A673 (cell line): ENCODE measurements at regions not wholly inside any gene's neighbourhood (a gene's known extent, or its start where the extent isn't known, plus 50 kb on each side); places are given as distances from the start of the nearest gene placed in this dataset.

Source experiments
- BruUV-seq: library from RNA; stranded (reverse); fragments of 400-500 nt; replicated peaks from 2 replicates; lab custom pipeline; 2021; lab: Mats Ljungman, UMichigan
- CTCF ChIA-PET: fragments of 300-600 bp; sonication (Branson Sonifier 250); formaldehyde crosslinking; loops from one replicate; lab custom pipeline; 2022; ENCODE audit warnings: antibody characterized with exemption; lab: Charles Lee
- POLR2A ChIA-PET: fragments of 300-600 bp; sonication (Branson Sonifier 250); formaldehyde crosslinking; loops from one replicate; lab custom pipeline; 2022; ENCODE audit warnings: antibody characterized with exemption; ENCODE audit not compliant: low non-redundant PET; lab: Charles Lee
- DNase-seq: peaks from one replicate; pipeline ENCODE4 v3.0.0-alpha.2; 2015; ENCODE audit warnings: low spot score
- H3K27ac ChIP-seq: fragments of 200-600 bp; sonication (generic); 2 replicates; pipeline ENCODE4 v1.5.1; 2016; ENCODE audit warnings: mixed run types, low read depth, mild to moderate bottlenecking, mixed read lengths, antibody characterized with exemption, low read length; ENCODE audit not compliant: poor library complexity, severe bottlenecking
- H3K27me3 ChIP-seq: fragments of 200-600 bp; sonication (generic); replicated peaks from 2 replicates; pipeline ENCODE4 v1.6.1; 2017; ENCODE audit warnings: mixed run types, low read depth, mild to moderate bottlenecking, mixed read lengths, antibody characterized with exemption, low read length; ENCODE audit not compliant: insufficient read depth, poor library complexity
- H3K36me3 ChIP-seq: fragments of 200-600 bp; sonication (generic); 2 replicates; pipeline ENCODE4 v1.6.1; 2016; ENCODE audit warnings: mixed run types, mild to moderate bottlenecking, mixed read lengths, antibody characterized with exemption, low read length; ENCODE audit not compliant: insufficient read depth, poor library complexity, severe bottlenecking
- H3K4me1 ChIP-seq: fragments of 200-600 bp; sonication (generic); 2 replicates; pipeline ENCODE4 v1.6.1; 2017; ENCODE audit warnings: mixed run types, mild to moderate bottlenecking, mixed read lengths, antibody characterized with exemption, low read length; ENCODE audit not compliant: insufficient read depth, poor library complexity, severe bottlenecking
- H3K4me3 ChIP-seq: fragments of 200-600 bp; sonication (generic); 2 replicates; pipeline ENCODE4 v1.5.1; 2016; ENCODE audit warnings: low read depth, mixed run types, mild to moderate bottlenecking, mixed read lengths, low read length; ENCODE audit not compliant: poor library complexity, severe bottlenecking
- H3K9me3 ChIP-seq: fragments of 200-600 bp; sonication (generic); 2 replicates; pipeline ENCODE4 v1.6.1; 2016; ENCODE audit warnings: mixed run types, low read depth, mild to moderate bottlenecking, mixed read lengths, antibody characterized with exemption, low read length; ENCODE audit not compliant: poor library complexity, severe bottlenecking
- EZH2 ChIP-seq: fragments of 200-600 bp; sonication (generic); IDR thresholded peaks from 2 replicates; pipeline ENCODE4 v1.6.1; 2017; ENCODE audit warnings: borderline replicate concordance, low read depth, mild to moderate bottlenecking, mixed read lengths, antibody characterized with exemption, low read length; ENCODE audit not compliant: poor library complexity, severe bottlenecking
- intact Hi-C: fragments of 100-400 bp; cut with micrococcal nuclease; formaldehyde crosslinking; loops from one replicate; pipeline ENCODE4 v1.10.0; 2022; ENCODE audit not compliant: unreplicated experiment
- TF ChIP-seq, protein P1 (sequence below): fragments of 300-800, 200-600 bp; sonication (generic); conservative IDR thresholded peaks from 2 replicates; pipeline ENCODE4 v1.5.1; 2017; ENCODE audit warnings: low read depth, mild to moderate bottlenecking, antibody characterized with exemption, low read length, moderate library complexity, mixed read lengths

DNA sequence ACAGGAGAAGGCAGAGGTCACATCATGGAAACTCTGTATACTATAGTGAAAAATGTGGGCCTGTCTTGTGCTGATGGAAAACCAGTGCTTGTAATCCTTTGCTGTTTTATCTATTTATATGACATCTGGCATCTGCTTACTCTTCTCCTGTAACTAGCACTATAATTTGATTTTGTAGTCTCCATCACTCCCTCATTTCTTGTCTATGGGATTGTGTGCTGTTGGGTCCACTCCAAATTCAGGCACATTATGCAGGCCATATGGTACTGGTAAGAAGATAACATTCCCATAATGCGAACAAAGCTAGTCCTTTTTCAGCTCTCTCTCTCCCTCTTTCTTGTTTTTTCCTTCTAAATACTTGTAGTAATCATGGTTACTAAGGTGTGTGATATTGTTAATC lies 581.2 kb upstream of the IGFBP7 start:
- Histone ChIP-seq H3K9me3 (no peaks in the 10 kb centered on the region), H3K4me3 (no peak overlapping the region), H3K36me3 (no peaks in the 10 kb centered on the region), H3K27ac (no peak overlapping the region), H3K27me3 (no peaks in the 10 kb centered on the region), H3K4me1 (no peaks in the 10 kb centered on the region)
- ChIA-PET CTCF (no interaction called here), POLR2A (no interaction called here)
- TF ChIP-seq, protein P1, sequence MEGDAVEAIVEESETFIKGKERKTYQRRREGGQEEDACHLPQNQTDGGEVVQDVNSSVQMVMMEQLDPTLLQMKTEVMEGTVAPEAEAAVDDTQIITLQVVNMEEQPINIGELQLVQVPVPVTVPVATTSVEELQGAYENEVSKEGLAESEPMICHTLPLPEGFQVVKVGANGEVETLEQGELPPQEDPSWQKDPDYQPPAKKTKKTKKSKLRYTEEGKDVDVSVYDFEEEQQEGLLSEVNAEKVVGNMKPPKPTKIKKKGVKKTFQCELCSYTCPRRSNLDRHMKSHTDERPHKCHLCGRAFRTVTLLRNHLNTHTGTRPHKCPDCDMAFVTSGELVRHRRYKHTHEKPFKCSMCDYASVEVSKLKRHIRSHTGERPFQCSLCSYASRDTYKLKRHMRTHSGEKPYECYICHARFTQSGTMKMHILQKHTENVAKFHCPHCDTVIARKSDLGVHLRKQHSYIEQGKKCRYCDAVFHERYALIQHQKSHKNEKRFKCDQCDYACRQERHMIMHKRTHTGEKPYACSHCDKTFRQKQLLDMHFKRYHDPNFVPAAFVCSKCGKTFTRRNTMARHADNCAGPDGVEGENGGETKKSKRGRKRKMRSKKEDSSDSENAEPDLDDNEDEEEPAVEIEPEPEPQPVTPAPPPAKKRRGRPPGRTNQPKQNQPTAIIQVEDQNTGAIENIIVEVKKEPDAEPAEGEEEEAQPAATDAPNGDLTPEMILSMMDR: no peak
- TF ChIP-seq EZH2: no peak
- intact Hi-C loops: no loop called here
- DNase-seq: no peak
- no TSS peak for BruUV-seq

DNA sequence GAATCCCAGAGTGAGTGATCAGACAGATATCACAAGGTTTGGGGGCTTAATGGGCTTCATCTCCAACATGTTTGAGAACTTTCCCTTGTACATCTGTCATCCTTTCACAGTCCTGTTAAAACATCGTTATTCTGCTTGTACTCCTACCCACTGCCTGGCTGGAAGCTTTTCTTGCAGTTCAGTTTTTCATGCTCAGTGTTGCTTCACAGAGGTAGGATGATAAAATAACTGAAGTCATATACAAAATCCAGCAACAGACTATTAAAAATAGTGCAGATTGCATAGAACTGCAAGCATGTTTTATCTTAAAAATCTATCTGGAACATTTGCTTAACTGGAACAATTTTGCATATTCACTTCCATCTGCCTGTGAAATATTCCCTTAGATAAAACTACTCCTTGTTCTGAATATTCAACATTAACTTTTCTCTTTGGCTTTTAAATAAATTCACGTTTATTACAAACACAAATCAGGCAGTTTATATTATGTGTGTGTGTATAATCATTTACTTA lies 579.6 kb upstream of the IGFBP7 start:
- ChIA-PET POLR2A (no interaction called here), CTCF (no interaction called here)
- DNase-seq: no peak
- Histone ChIP-seq H3K36me3 (no peaks in the 10 kb centered on the region), H3K4me1 (no peaks in the 10 kb centered on the region), H3K27ac (no peak overlapping the region), H3K9me3 (no peaks in the 10 kb centered on the region), H3K27me3 (no peaks in the 10 kb centered on the region), H3K4me3 (no peak overlapping the region)
- intact Hi-C loops: no loop called here
- no TSS peak for BruUV-seq
- TF ChIP-seq EZH2: no peak
- TF ChIP-seq, protein P1: no peak

DNA sequence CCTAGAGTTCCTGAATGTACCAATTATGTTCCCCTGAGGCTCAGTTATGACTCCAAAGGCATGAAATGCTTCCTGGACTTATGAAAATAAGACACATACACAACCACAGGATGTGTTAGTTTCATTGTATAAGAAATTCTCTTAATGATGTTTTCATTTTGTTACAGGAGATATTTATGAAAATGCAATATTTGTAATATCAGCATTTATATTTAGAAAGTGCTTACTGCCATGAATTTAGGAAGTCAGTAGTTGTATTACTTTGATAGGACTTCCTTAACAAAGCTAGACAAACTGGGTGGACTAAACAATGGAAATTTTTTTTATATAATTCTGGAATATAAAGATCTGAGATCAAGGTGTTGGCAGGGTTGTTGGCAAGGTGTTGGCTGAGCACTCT lies 572.1 kb upstream of the IGFBP7 start:
- no peaks in the 10 kb centered on the region for H3K36me3 ChIP-seq
- no peak for DNase-seq
- no peak for TF ChIP-seq EZH2
- TF ChIP-seq, protein P1: no peak
- no peak overlapping the region for H3K27ac ChIP-seq
- H3K9me3 ChIP-seq: no peaks in the 10 kb centered on the region
- H3K4me3 ChIP-seq: no peak overlapping the region
- CTCF ChIA-PET: no interaction called here
- H3K27me3 ChIP-seq: no peaks in the 10 kb centered on the region
- POLR2A ChIA-PET: no interaction called here
- intact Hi-C loops: no loop called here
- BruUV-seq: no TSS peak
- H3K4me1 ChIP-seq: no peaks in the 10 kb centered on the region
